ENCODE measurements at regions not wholly inside any gene's neighbourhood (a gene's known extent, or its start where the extent isn't known, plus 50 kb on each side); places are given as distances from the start of the nearest gene placed in this dataset.

- DNase-seq (ENCODE audit: low read depth) = no peak
- no peak for TF ChIP-seq CTCF (conservative IDR thresholded peaks at IDR 0.05; ENCODE audit: low read depth, low read length)
- H3K4me3 ChIP-seq (ENCODE audit: low read depth, low read length) = no peak overlapping the region
Observed at GRCh38 chr2:12440731-12441130, 276.0 kb upstream of the TRIB2 start.

- no peak for DNase-seq (ENCODE audit: low read depth)
- no peak for TF ChIP-seq CTCF (conservative IDR thresholded peaks at IDR 0.05; ENCODE audit: low read depth, low read length)
- no peak overlapping the region for H3K4me3 ChIP-seq (ENCODE audit: low read depth, low read length)
Observed at GRCh38 chr2:12441750-12442475, 274.8 kb upstream of the TRIB2 start.

- no peak overlapping the region for H3K4me3 ChIP-seq (ENCODE audit: low read depth, low read length)
- no peak for DNase-seq (ENCODE audit: low read depth)
- no peak for TF ChIP-seq CTCF (conservative IDR thresholded peaks at IDR 0.05; ENCODE audit: low read depth, low read length)
Observed at GRCh38 chr2:12442476-12442847, 274.3 kb upstream of the TRIB2 start.

GRCh38 chr2:12448846-12449505, 267.8 kb upstream of the TRIB2 start:
- H3K4me3 ChIP-seq (ENCODE audit: low read depth, low read length) = no peak overlapping the region
- no peak for TF ChIP-seq CTCF (conservative IDR thresholded peaks at IDR 0.05; ENCODE audit: low read depth, low read length)
- DNase-seq (ENCODE audit: low read depth) = peak; percentile 54

GRCh38 chr2:12451726-12452125, 265.0 kb upstream of the TRIB2 start:
- H3K4me3 ChIP-seq (ENCODE audit: low read depth, low read length) = no peak overlapping the region
- TF ChIP-seq CTCF (conservative IDR thresholded peaks at IDR 0.05; ENCODE audit: low read depth, low read length) = no peak
- peak; percentile 61 for DNase-seq (ENCODE audit: low read depth)

- H3K4me3 ChIP-seq (ENCODE audit: low read depth, low read length) = no peak overlapping the region
- TF ChIP-seq CTCF (conservative IDR thresholded peaks at IDR 0.05; ENCODE audit: low read depth, low read length) = no peak
- DNase-seq (ENCODE audit: low read depth) = peak; percentile 89
Observed at GRCh38 chr2:12452185-12452584, 264.6 kb upstream of the TRIB2 start.

GRCh38 chr2:12453731-12454130, 263.0 kb upstream of the TRIB2 start:
- no peak for TF ChIP-seq CTCF (conservative IDR thresholded peaks at IDR 0.05; ENCODE audit: low read depth, low read length)
- H3K4me3 ChIP-seq (ENCODE audit: low read depth, low read length) = no peak overlapping the region
- no peak for DNase-seq (ENCODE audit: low read depth)

Data from choroid plexus epithelial cell (primary cell).